GM18861 (cell line): ENCODE measurements at regions not wholly inside any gene's neighbourhood (a gene's known extent, or its start where the extent isn't known, plus 50 kb on each side); places are given as distances from the start of the nearest gene placed in this dataset.
A peak's percentile ranks its signal among the peaks of the same experiment; 100 is the strongest.
"Not testable (repeated sequence)": the region's sequence is repeated elsewhere in the genome, so short reads cannot be mapped to it uniquely, and the experiment has no call there.

Experiments
- ATAC-seq: cut with Tn5 transposase; IDR thresholded peaks from one replicate; pipeline ENCODE4 v1.9.1; 2021; ENCODE audit not compliant: unreplicated experiment

GRCh38 chr9:72471096-72471495, 50.3 kb upstream of the TMC1 start:
- no peak for ATAC-seq

- ATAC-seq = no peak
Observed at GRCh38 chr9:72467766-72468738, 53.4 kb upstream of the TMC1 start.

- ATAC-seq = no peak
Observed at GRCh38 chr9:72465593-72465984, 55.8 kb upstream of the TMC1 start.

- ATAC-seq = peak; percentile 60
Observed at GRCh38 chr9:72464857-72465592, 56.4 kb upstream of the TMC1 start.

- no peak for ATAC-seq
Observed at GRCh38 chr9:72462340-72462739, 59.1 kb upstream of the TMC1 start.

- ATAC-seq = no peak
Observed at GRCh38 chr9:72460342-72461312, 60.8 kb upstream of the TMC1 start.

- ATAC-seq = no peak
Observed at GRCh38 chr9:72459308-72459707, 62.1 kb upstream of the TMC1 start.

- ATAC-seq = no peak
Observed at GRCh38 chr9:72458153-72458552, 63.3 kb upstream of the TMC1 start.

GRCh38 chr9:72457366-72457765, 64.0 kb upstream of the TMC1 start:
- ATAC-seq = no peak

- no peak for ATAC-seq
Observed at GRCh38 chr9:72454871-72455491, 66.4 kb upstream of the TMC1 start.

- peak; percentile 44 for ATAC-seq
Observed at GRCh38 chr9:72453797-72454196, 67.6 kb upstream of the TMC1 start.

GRCh38 chr9:72446241-72446640, 75.2 kb upstream of the TMC1 start:
- ATAC-seq = not testable (repeated sequence)

GRCh38 chr9:72445306-72445995, 76.0 kb upstream of the TMC1 start:
- no peak for ATAC-seq

- ATAC-seq = no peak
Observed at GRCh38 chr9:72444435-72444834, 77.0 kb upstream of the TMC1 start.

- ATAC-seq = peak; percentile 90
Observed at GRCh38 chr9:72443855-72444254, 77.6 kb upstream of the TMC1 start.

- no peak for ATAC-seq
Observed at GRCh38 chr9:72441848-72442607, 77.0 kb upstream of the ZFAND5 start.

- ATAC-seq = no peak
Observed at GRCh38 chr9:72440992-72441847, 76.2 kb upstream of the ZFAND5 start.

GRCh38 chr9:72440378-72440777, 75.4 kb upstream of the ZFAND5 start:
- no peak for ATAC-seq
